CD4-positive, alpha-beta T cell treated with Interleukin-17A for 4 hours (primary cell): ENCODE measurements at regions not wholly inside any gene's neighbourhood (a gene's known extent, or its start where the extent isn't known, plus 50 kb on each side); places are given as distances from the start of the nearest gene placed in this dataset.
"Not testable (repeated sequence)": the region's sequence is repeated elsewhere in the genome, so short reads cannot be mapped to it uniquely, and the experiment has no call there.

ENCODE experiments used
- DNase-seq: peaks from one replicate; pipeline ENCODE4 v3.0.0-alpha.2; 2020; ENCODE audit warnings: mixed read lengths

DNA sequence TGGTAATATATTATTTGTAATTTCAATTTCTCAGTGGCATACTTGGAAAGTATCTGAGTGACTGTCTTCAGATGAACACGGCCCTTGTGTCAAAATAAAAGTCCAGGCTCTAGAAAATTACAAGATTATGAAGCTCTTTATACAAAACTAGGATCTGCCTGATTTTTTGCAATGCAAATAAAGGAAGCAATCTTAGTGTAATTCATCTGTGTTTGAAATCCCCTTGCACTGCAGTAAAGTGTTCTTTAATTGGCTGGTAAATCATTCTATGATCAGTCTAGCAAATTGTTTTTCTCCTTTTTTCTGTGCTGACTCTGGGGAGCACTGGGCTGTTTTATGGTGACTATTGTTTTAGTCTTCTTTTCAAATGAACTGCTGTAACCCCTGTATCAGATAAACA lies 1039.0 kb downstream of the SOCS6 start:
- no peak for DNase-seq

DNA sequence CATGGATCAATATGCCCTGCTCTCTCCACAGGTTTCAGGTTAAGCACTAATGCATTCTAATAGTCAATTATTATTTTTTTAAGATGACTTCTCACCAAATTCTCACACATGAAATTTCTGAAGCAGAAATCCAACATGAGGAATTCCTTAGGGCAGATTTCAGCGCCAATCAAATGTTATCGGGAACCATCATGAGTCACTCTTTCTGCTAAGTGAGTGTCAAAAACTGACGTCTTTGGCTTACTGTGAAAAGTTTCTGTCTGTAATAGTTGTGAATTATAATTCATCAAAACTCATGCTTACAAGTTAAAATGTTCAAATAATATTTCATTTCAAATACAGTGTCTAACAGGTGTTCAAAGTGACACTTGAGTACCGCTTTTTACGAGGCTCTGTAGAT lies 1038.6 kb downstream of the SOCS6 start:
- no peak for DNase-seq

GRCh38 chr18:71326826-71327225 lies 1038.0 kb downstream of the SOCS6 start:
- DNase-seq: no peak

GRCh38 chr18:71324356-71324755 lies 1035.5 kb downstream of the SOCS6 start:
- DNase-seq: no peak

GRCh38 chr18:71322201-71322600 lies 1033.4 kb downstream of the SOCS6 start:
- no peak for DNase-seq

DNA sequence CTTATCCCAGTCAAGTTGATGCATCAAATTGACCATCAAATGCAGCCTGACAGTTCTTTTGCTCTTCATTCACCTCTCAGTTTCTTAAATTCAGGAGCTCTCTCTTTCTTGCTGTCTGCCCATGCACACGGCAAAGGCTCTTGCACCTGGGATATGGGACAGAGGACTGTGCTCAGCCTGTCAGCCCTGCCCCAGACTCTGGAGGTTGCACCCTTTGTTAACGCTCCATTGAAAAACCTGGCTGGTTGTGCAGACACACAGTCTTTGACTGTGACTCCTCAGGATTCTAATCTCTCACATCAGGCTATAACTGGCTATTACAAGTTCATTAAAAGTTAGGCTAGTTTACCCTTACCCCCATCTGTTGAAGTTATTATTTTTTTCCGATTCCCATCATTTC lies 1032.5 kb downstream of the SOCS6 start:
- no peak for DNase-seq

- no peak for DNase-seq
These were observed 1016.0 kb downstream of the SOCS6 start for GRCh38 chr18:71304856-71305255.

- not testable (repeated sequence) for DNase-seq
These were observed 1014.9 kb downstream of the SOCS6 start for GRCh38 chr18:71303743-71304142.

DNA sequence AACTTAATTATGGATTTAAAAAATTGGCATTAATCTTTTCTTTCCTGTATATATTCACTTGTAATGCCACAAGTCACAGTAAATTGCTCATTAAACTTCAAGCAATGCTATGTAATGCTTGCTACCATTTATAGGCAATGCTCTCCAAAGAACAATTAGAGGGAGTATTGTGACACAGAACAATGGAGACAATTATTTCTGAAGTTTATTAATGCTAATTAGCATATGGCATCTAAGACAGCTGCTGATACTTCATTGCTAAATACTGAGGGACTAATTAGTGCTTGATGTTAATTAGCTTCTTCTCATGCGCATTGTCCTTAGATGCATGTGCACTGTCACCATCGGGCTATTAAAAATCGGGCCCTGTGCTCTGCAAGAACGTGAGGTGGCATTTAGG lies 1012.8 kb downstream of the SOCS6 start:
- DNase-seq: no peak

- DNase-seq: not testable (repeated sequence)
These were observed 1005.4 kb downstream of the SOCS6 start for GRCh38 chr18:71294201-71294600.

DNA sequence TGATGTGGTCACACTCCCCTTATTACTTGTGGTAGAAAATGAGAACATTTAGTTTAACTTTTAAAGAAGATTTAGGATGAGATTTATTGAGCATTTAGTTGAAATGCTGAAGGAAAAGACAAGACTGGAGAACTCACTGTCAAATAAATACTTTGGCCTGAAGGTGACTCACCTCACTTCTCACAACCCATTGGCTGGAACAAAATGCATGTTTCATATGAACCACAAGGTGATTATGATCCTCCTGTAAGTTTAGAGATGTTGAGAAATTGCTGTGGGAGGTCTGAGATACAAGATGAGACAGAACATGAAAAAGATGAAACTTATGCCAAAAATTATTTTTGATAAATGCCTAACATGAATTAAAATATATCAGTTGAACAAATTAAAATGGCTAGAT lies 1004.5 kb downstream of the SOCS6 start:
- DNase-seq: no peak

GRCh38 chr18:71287268-71287667 lies 998.4 kb downstream of the SOCS6 start:
- no peak for DNase-seq

DNA sequence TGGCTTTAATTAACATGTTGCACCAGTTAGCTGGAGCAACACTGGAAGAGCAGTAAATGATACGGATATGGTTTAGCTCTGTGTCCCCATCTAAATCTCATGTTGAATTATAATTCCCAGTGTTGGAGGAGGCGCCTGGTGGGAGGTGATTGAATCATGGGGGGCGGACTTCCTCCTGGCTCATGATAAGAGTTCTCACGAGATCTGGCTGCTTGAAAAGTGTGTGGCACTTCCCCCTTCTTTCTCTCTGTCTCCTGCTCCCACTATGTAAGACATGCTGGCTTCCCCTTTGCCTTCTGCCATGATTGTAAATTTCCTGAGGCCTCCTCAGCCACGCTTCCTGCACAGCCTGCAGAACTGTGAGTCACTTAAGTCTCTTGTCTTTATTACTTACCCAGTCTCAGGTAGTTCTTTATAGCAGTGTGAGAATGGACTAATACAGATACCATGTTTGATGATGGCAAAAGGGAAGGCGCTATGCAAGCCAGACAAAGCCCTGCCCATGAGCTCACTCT lies 963.6 kb downstream of the SOCS6 start:
- DNase-seq: no peak

GRCh38 chr18:71250191-71250590 lies 961.3 kb downstream of the SOCS6 start:
- no peak for DNase-seq

DNA sequence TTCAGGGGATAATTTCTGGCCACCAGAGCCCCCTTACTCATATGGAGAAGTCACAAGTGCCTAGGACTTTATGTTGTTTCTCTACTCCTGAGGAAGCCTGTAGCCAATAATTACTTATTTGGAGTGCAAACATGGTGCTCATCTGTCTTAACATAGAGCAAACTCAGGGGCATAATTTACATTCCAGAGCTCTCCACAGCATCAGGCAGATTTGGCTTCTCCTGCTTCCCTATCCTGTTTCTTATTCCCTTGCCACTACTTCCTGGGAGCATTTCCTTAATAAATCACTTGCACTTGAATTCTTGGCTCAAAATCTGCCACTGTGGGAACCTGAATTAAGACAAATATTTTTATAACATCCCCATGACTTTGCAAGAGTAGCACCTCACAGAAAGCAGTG lies 960.9 kb downstream of the SOCS6 start:
- DNase-seq: no peak

GRCh38 chr18:71242981-71243380 lies 954.1 kb downstream of the SOCS6 start:
- no peak for DNase-seq

DNA sequence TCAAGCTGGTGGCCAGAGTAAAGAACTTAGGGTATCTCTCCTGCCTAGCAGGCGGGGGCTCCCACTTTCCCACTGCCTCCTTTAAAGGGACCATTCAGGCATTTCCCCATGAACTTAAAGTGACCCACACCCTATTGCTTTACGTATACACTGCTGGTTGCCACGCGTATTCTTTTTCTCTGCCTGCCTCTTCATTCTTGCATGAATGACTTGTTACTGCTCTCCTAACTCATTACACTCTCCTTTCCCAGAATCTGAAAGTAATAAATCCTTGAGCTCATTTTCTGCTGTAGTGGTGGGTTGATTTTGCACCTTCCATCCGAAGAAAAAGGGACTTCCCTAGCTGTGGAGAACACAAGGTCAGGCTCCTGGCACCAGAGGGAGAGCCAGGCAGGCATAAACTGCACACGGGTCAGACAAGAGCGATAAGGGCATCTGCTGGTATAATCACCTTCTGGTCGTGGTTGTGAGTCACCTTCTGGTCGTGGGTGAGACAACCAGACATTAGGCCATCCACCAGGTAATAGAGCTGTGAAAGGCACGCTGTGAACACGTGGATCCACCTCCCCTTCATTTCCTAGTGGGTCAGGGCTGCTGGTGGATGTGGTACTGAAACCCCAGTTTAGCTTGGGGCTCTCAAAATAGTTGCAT lies 950.3 kb downstream of the SOCS6 start:
- no peak for DNase-seq

DNA sequence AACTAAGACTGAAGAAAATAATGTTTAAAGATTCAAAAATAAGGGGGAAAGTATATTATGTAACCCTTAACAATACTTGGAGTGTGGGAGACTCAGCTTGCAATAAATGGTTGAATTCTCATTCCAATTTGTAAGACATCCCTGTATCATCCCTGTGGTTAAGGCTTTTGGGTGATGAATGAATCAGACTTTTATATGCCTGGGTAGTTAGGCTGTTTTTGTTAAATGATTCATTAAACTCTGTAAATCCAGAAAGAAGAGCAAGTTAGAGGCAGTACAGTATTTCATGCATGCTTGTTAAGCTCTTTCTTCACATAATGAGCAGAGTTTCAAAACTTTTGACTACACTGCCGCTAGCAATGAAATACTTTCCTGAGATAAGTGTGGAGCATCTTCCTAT lies 948.8 kb downstream of the SOCS6 start:
- DNase-seq: no peak

DNA sequence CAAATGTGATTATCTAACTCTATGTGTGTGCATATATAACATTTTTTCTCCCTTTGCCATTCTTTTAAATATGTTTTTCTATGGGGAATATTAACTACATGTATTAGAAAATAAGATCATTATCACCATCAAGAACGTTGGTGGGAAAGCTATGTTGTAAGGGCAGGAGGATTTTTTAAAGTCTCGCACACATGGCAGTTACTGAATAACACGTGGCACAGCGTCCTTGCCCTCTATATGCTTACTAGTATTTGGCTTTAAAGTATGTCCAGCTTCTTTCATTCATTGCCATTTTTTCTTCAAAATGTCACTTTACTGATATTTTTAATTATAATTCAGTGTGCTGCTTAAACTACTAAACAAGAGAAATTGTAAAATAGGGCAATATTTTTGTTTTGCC lies 944.3 kb downstream of the SOCS6 start:
- DNase-seq: no peak

GRCh38 chr18:71223486-71223885 lies 934.6 kb downstream of the SOCS6 start:
- DNase-seq: no peak

- DNase-seq: no peak
These were observed 932.6 kb downstream of the SOCS6 start for GRCh38 chr18:71221405-71221804.

GRCh38 chr18:71212739-71213138 lies 923.9 kb downstream of the SOCS6 start:
- DNase-seq: not testable (repeated sequence)

GRCh38 chr18:71212222-71212621 lies 923.4 kb downstream of the SOCS6 start:
- DNase-seq: no peak

- no peak for DNase-seq
These were observed 921.1 kb downstream of the SOCS6 start for GRCh38 chr18:71209944-71210343.

DNA sequence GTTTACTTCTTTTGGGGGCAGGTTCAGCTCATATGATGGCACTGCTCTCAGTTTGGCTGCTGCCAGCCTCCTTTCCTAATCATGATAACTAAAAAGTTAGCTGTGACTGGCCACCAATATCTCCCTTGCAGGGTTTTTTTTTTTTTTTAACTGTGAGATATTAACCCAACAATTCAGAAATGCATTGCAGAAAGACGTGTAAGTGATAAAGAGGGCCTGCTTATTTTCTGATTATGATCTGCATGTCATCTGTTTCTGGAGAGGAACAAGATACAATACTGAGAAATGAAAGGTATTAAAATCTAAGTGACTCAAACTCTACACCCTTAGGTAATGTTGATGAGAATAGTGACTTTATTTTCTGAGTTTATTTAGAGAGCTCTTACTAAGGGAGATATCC lies 905.6 kb downstream of the SOCS6 start:
- DNase-seq: no peak
